ENCODE measurements at regions not wholly inside any gene's neighbourhood (a gene's known extent, or its start where the extent isn't known, plus 50 kb on each side); places are given as distances from the start of the nearest gene placed in this dataset.
A peak's percentile ranks its signal among the peaks of the same experiment; 100 is the strongest.

- no peak for TF ChIP-seq CTCF (conservative IDR thresholded peaks at IDR 0.05; ENCODE audit: low read depth)
- H3K27ac ChIP-seq: no peak overlapping the region
- POLR2A ChIA-PET (ENCODE audit: low non-redundant PET): no interaction called here
- CTCF ChIA-PET: interaction anchor here (0.6 to 0.7 kb wide), 2 partner anchors 18 to 132 kb away, joined by 6 to 14 read pairs; no protein-coding TSS in a partner anchor
- DNase-seq (ENCODE audit: low spot score): no peak
Measured at GRCh38 chr7:81110673-81111072, 191.8 kb upstream of the SEMA3C start.

- H3K27ac ChIP-seq: no peak overlapping the region
- CTCF ChIA-PET: no interaction called here
- no peak for DNase-seq (ENCODE audit: low spot score)
- TF ChIP-seq CTCF (conservative IDR thresholded peaks at IDR 0.05; ENCODE audit: low read depth): no peak
- POLR2A ChIA-PET (ENCODE audit: low non-redundant PET): no interaction called here
Measured at GRCh38 chr7:81098213-81098612, 179.4 kb upstream of the SEMA3C start.

- POLR2A ChIA-PET (ENCODE audit: low non-redundant PET): no interaction called here
- DNase-seq (ENCODE audit: low spot score): no peak
- no peak for TF ChIP-seq CTCF (conservative IDR thresholded peaks at IDR 0.05; ENCODE audit: low read depth)
- CTCF ChIA-PET: no interaction called here
- no peak overlapping the region for H3K27ac ChIP-seq
Measured at GRCh38 chr7:81094952-81095351, 176.1 kb upstream of the SEMA3C start.

- ChIA-PET POLR2A (ENCODE audit: low non-redundant PET) (no interaction called here), CTCF (no interaction called here)
- no peak for DNase-seq (ENCODE audit: low spot score)
- H3K27ac ChIP-seq: no peak overlapping the region
- TF ChIP-seq CTCF (conservative IDR thresholded peaks at IDR 0.05; ENCODE audit: low read depth): no peak
Measured at GRCh38 chr7:81081616-81082015, 162.8 kb upstream of the SEMA3C start.

- H3K27ac ChIP-seq: no peak overlapping the region
- CTCF ChIA-PET: no interaction called here
- POLR2A ChIA-PET (ENCODE audit: low non-redundant PET): no interaction called here
- no peak for DNase-seq (ENCODE audit: low spot score)
- no peak for TF ChIP-seq CTCF (conservative IDR thresholded peaks at IDR 0.05; ENCODE audit: low read depth)
Measured at GRCh38 chr7:81080553-81080952, 161.7 kb upstream of the SEMA3C start.

GRCh38 chr7:81079746-81080145 is 160.9 kb upstream of the SEMA3C start:
- H3K27ac ChIP-seq: no peak overlapping the region
- ChIA-PET CTCF (no interaction called here), POLR2A (ENCODE audit: low non-redundant PET) (no interaction called here)
- no peak for TF ChIP-seq CTCF (conservative IDR thresholded peaks at IDR 0.05; ENCODE audit: low read depth)
- peak; percentile 12 for DNase-seq (ENCODE audit: low spot score)

GRCh38 chr7:81075150-81075549 is 156.3 kb upstream of the SEMA3C start:
- H3K27ac ChIP-seq: no peak overlapping the region

More at GRCh38 chr7:81075150-81075549, 156.3 kb upstream of the SEMA3C start:
- ChIA-PET CTCF (no interaction called here), POLR2A (ENCODE audit: low non-redundant PET) (no interaction called here)
- peak; percentile 77 for DNase-seq (ENCODE audit: low spot score)
- TF ChIP-seq CTCF (conservative IDR thresholded peaks at IDR 0.05; ENCODE audit: low read depth): no peak
